ENCODE measurements at regions not wholly inside any gene's neighbourhood (a gene's known extent, or its start where the extent isn't known, plus 50 kb on each side); places are given as distances from the start of the nearest gene placed in this dataset.
A peak's percentile ranks its signal among the peaks of the same experiment; 100 is the strongest.

GRCh38 chr11:90805172-90805571, 582.3 kb upstream of the CHORDC1 start:
- DNase-seq = no peak

GRCh38 chr11:90803831-90804230, 581.0 kb upstream of the CHORDC1 start:
- DNase-seq = no peak

GRCh38 chr11:90803366-90803765, 580.5 kb upstream of the CHORDC1 start:
- DNase-seq = no peak

GRCh38 chr11:90798769-90799168, 575.9 kb upstream of the CHORDC1 start:
- DNase-seq = no peak

GRCh38 chr11:90795746-90796145, 572.9 kb upstream of the CHORDC1 start:
- DNase-seq = no peak

GRCh38 chr11:90788961-90789360, 566.1 kb upstream of the CHORDC1 start:
- DNase-seq = no peak

GRCh38 chr11:90784241-90784814, 561.5 kb upstream of the CHORDC1 start:
- no peak for DNase-seq

GRCh38 chr11:90783111-90783510, 560.3 kb upstream of the CHORDC1 start:
- no peak for DNase-seq

GRCh38 chr11:90779098-90779497, 556.2 kb upstream of the CHORDC1 start:
- DNase-seq = no peak

GRCh38 chr11:90775567-90776165, 552.8 kb upstream of the CHORDC1 start:
- DNase-seq = no peak

GRCh38 chr11:90774727-90775566, 552.1 kb upstream of the CHORDC1 start:
- DNase-seq = no peak

GRCh38 chr11:90770007-90770406, 547.2 kb upstream of the CHORDC1 start:
- no peak for DNase-seq

- no peak for DNase-seq
Measured at GRCh38 chr11:90766121-90766520, 543.3 kb upstream of the CHORDC1 start.

- DNase-seq = no peak
Measured at GRCh38 chr11:90764691-90765090, 541.8 kb upstream of the CHORDC1 start.

- DNase-seq = no peak
Measured at GRCh38 chr11:90757849-90758494, 535.1 kb upstream of the CHORDC1 start.

- DNase-seq = no peak
Measured at GRCh38 chr11:90756617-90757016, 533.8 kb upstream of the CHORDC1 start.

GRCh38 chr11:90753546-90753945, 530.7 kb upstream of the CHORDC1 start:
- DNase-seq = no peak

- DNase-seq = no peak
Measured at GRCh38 chr11:90747057-90747456, 524.2 kb upstream of the CHORDC1 start.

GRCh38 chr11:90744169-90744568, 521.3 kb upstream of the CHORDC1 start:
- no peak for DNase-seq

- no peak for DNase-seq
Measured at GRCh38 chr11:90738799-90739198, 516.0 kb upstream of the CHORDC1 start.

GRCh38 chr11:90737444-90738050, 514.7 kb upstream of the CHORDC1 start:
- peak; percentile 76 for DNase-seq

GRCh38 chr11:90732486-90732885, 509.6 kb upstream of the CHORDC1 start:
- DNase-seq = peak; percentile 10

- no peak for DNase-seq
Measured at GRCh38 chr11:90723475-90723874, 500.6 kb upstream of the CHORDC1 start.
